Neural cell (in vitro differentiated cells): ENCODE measurements at regions not wholly inside any gene's neighbourhood (a gene's known extent, or its start where the extent isn't known, plus 50 kb on each side); places are given as distances from the start of the nearest gene placed in this dataset.

Source experiments
- H2AFZ ChIP-seq: fragments of 200-600, 300-800 bp; sonication (generic), shearing (Covaris generic); 2 replicates; pipeline ENCODE4 v1.6.0; 2014; ENCODE audit warnings: low read depth, mild to moderate bottlenecking, antibody characterized with exemption, low read length, moderate library complexity
- H3F3A ChIP-seq: fragments of 200-600 bp; shearing (Covaris generic); 2 replicates; pipeline ENCODE4 v1.6.1; 2016; ENCODE audit warnings: mild to moderate bottlenecking, moderate library complexity, mixed read lengths, antibody characterized with exemption, low read length; ENCODE audit not compliant: insufficient read depth, poor library complexity, severe bottlenecking
- H3K27ac ChIP-seq: fragments of 200-600, 300-800 bp; sonication (generic), shearing (Covaris generic); 2 replicates; pipeline ENCODE4 v1.5.1; 2014; ENCODE audit warnings: mild to moderate bottlenecking, low read length, moderate library complexity
- H3K27me3 ChIP-seq: fragments of 300-800, 200-600 bp; sonication (generic), shearing (Covaris generic); 2 replicates; pipeline ENCODE4 v1.6.0; 2014; ENCODE audit warnings: mild to moderate bottlenecking, low read depth, low read length, moderate library complexity; ENCODE audit not compliant: insufficient read depth
- H3K36me3 ChIP-seq: fragments of 300-800, 200-600 bp; sonication (generic), shearing (Covaris generic); 2 replicates; pipeline ENCODE4 v1.5.1; 2014; ENCODE audit warnings: mild to moderate bottlenecking, antibody characterized with exemption, low read length, moderate library complexity; ENCODE audit not compliant: insufficient read depth
- H3K4me2 ChIP-seq: fragments of 300-800, 200-600 bp; sonication (generic), shearing (Covaris generic); 2 replicates; pipeline ENCODE4 v1.6.0; 2014; ENCODE audit warnings: mild to moderate bottlenecking, low read length
- H3K4me3 ChIP-seq: fragments of 300-800, 200-600 bp; sonication (generic), shearing (Covaris generic); 2 replicates; pipeline ENCODE4 v1.5.1; 2014; ENCODE audit warnings: mild to moderate bottlenecking, low read length, moderate library complexity
- H3K79me2 ChIP-seq: fragments of 200-600 bp; shearing (Covaris generic); replicated peaks from 2 replicates; pipeline ENCODE4 v1.6.0; 2014; ENCODE audit warnings: mild to moderate bottlenecking, low read length, moderate library complexity; ENCODE audit not compliant: insufficient read depth
- H3K9ac ChIP-seq: fragments of 300-800, 200-600 bp; sonication (generic), shearing (Covaris generic); 2 replicates; pipeline ENCODE4 v1.6.1; 2016; ENCODE audit warnings: mild to moderate bottlenecking, low read length, mixed read lengths
- H3K9me2 ChIP-seq: fragments of 200-600 bp; shearing (Covaris generic); 2 replicates; pipeline ENCODE4 v1.6.1; 2016; ENCODE audit warnings: mild to moderate bottlenecking, low read length, mixed read lengths; ENCODE audit not compliant: insufficient read depth
- H3K9me3 ChIP-seq: fragments of 200-600, 300-800 bp; sonication (generic), shearing (Covaris generic); 2 replicates; pipeline ENCODE4 v1.6.1; 2016; ENCODE audit warnings: mild to moderate bottlenecking, mixed run types, low read length, moderate library complexity, mixed read lengths
- H4K20me1 ChIP-seq: fragments of 200-600 bp; shearing (Covaris generic); 2 replicates; pipeline ENCODE4 v1.6.1; 2016; ENCODE audit warnings: mild to moderate bottlenecking, mixed run types; ENCODE audit not compliant: insufficient read depth
- EP300 ChIP-seq: fragments of 450-650 bp; conservative IDR thresholded peaks from 2 replicates; pipeline ENCODE4 v1.6.1; 2014; ENCODE audit warnings: antibody characterized with exemption, mild to moderate bottlenecking, moderate library complexity; ENCODE audit not compliant: poor library complexity, severe bottlenecking
- EZH2 ChIP-seq: fragments of 200-600, 300-800 bp; shearing (Covaris generic), sonication (generic); IDR thresholded peaks from 2 replicates; pipeline ENCODE4 v1.6.1; 2014; ENCODE audit warnings: antibody characterized with exemption, low read length, borderline replicate concordance, mild to moderate bottlenecking; ENCODE audit not compliant: insufficient read depth, poor library complexity, severe bottlenecking
- MXI1 ChIP-seq: fragments of 450-650 bp; conservative IDR thresholded peaks from 2 replicates; pipeline ENCODE4 v1.6.1; 2014; ENCODE audit warnings: antibody characterized with exemption, mild to moderate bottlenecking; ENCODE audit not compliant: poor library complexity, severe bottlenecking
- POLR2AphosphoS5 ChIP-seq: IDR thresholded peaks from 2 replicates; pipeline ENCODE4 v1.6.1; 2012
- RAD21 ChIP-seq: fragments of 450-650 bp; conservative IDR thresholded peaks from 2 replicates; pipeline ENCODE4 v1.6.1; 2014; ENCODE audit warnings: antibody characterized with exemption, mild to moderate bottlenecking, moderate library complexity
- SMC3 ChIP-seq: fragments of 450-650 bp; conservative IDR thresholded peaks from 2 replicates; pipeline ENCODE4 v1.6.1; 2014; ENCODE audit warnings: antibody characterized with exemption, mild to moderate bottlenecking, moderate library complexity; ENCODE audit not compliant: poor library complexity
- TAF1 ChIP-seq: IDR thresholded peaks from 2 replicates; pipeline ENCODE4 v1.6.1; 2012; ENCODE audit warnings: low read depth
- TF ChIP-seq, protein P1 (sequence below): fragments of 450-650 bp; IDR thresholded peaks from 2 replicates; pipeline ENCODE4 v1.5.1; 2014; ENCODE audit warnings: antibody characterized with exemption, mild to moderate bottlenecking, moderate library complexity; ENCODE audit not compliant: poor library complexity, severe bottlenecking
- TF ChIP-seq, protein P2 (sequence below): IDR thresholded peaks from 2 replicates; pipeline ENCODE4 v1.6.1; 2012; ENCODE audit warnings: borderline replicate concordance

DNA sequence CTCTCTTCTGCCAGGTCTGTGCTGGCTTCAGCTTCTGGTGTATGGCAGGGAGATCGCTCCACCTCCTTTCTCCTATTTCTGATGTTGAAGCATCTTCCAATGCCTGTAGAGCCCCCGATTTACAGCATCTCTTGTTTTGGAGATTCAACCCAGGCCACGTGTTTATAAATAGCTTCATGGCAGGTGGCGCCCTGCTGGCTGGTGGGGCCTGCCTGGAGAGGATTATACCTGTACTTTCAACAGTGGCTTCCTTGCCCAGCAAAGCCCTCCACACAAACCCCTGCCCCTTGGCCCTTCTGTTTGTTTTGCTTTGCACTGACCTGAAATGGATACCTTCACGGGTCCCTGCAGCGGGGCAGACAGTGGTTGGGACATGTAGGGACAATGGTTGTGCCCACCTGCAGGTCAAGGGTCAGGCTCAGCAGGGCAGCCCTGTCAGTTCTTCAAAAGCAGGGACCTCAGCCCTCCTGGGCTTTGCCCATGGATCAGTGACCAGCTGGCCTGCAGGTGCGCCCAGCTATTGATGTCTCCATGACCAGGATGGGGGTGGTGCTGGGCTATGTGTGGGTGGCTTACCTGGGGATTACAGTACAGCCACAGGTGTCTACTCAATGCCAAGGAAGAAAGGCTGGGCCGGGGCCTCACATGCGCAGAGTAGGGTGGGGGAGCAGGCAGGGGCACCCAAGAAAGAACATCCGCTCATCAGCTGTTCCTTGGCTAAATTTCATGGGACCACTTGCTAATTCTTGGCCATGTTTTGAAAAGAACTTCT, 112.7 kb upstream of the PRR23C start:
- Histone ChIP-seq H3K36me3 (no peaks in the 10 kb centered on the region), H3K9me3 (no peaks in the 10 kb centered on the region), H3K27me3 (no peaks in the 10 kb centered on the region), H3K9me2 (no peaks in the 10 kb centered on the region), H3K4me2 (no peak overlapping the region), H3K9ac (no peak overlapping the region), H4K20me1 (no peaks in the 10 kb centered on the region), H3F3A (no peaks in the 10 kb centered on the region), H3K79me2 (no peaks in the 10 kb centered on the region), H3K27ac (peak overlapping the region; percentile 20), H3K4me3 (no peak overlapping the region), H2AFZ (no peak overlapping the region)
- no peak for TF ChIP-seq POLR2AphosphoS5
- no peak for TF ChIP-seq SMC3
- TF ChIP-seq, protein P1, sequence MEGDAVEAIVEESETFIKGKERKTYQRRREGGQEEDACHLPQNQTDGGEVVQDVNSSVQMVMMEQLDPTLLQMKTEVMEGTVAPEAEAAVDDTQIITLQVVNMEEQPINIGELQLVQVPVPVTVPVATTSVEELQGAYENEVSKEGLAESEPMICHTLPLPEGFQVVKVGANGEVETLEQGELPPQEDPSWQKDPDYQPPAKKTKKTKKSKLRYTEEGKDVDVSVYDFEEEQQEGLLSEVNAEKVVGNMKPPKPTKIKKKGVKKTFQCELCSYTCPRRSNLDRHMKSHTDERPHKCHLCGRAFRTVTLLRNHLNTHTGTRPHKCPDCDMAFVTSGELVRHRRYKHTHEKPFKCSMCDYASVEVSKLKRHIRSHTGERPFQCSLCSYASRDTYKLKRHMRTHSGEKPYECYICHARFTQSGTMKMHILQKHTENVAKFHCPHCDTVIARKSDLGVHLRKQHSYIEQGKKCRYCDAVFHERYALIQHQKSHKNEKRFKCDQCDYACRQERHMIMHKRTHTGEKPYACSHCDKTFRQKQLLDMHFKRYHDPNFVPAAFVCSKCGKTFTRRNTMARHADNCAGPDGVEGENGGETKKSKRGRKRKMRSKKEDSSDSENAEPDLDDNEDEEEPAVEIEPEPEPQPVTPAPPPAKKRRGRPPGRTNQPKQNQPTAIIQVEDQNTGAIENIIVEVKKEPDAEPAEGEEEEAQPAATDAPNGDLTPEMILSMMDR, result no peak

DNA sequence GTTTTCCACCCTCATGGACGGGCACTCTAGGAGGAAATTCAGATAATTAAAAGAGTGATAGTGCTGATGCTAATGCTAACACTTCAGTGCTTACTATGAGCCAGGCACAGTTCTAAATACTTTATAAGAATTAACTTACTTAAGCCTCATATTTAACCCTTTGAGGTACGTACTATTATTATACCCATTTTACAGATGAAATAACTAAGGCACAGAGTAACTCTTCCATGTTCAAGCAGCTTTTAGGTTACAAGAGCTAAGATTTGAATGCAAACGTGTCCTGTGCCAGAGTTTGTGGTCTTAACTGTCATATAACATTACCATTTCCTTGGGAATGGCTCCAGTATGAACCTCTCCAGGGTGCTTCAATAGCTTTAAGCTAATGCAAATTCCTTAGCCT, 114.7 kb upstream of the PRR23C start:
- TF ChIP-seq POLR2AphosphoS5 (no peak), SMC3 (no peak), MXI1 (no peak), EZH2 (no peak)
- H2AFZ ChIP-seq, result no peak overlapping the region
- H3K27me3 ChIP-seq, result no peaks in the 10 kb centered on the region
- no peaks in the 10 kb centered on the region for H4K20me1 ChIP-seq
- no peaks in the 10 kb centered on the region for H3F3A ChIP-seq
- H3K9me3 ChIP-seq, result no peaks in the 10 kb centered on the region
- no peak overlapping the region for H3K27ac ChIP-seq
- no peaks in the 10 kb centered on the region for H3K79me2 ChIP-seq
- H3K4me3 ChIP-seq, result no peak overlapping the region
- no peaks in the 10 kb centered on the region for H3K9me2 ChIP-seq
- H3K4me2 ChIP-seq, result no peak overlapping the region
- H3K9ac ChIP-seq, result no peak overlapping the region
- H3K36me3 ChIP-seq, result no peaks in the 10 kb centered on the region

DNA sequence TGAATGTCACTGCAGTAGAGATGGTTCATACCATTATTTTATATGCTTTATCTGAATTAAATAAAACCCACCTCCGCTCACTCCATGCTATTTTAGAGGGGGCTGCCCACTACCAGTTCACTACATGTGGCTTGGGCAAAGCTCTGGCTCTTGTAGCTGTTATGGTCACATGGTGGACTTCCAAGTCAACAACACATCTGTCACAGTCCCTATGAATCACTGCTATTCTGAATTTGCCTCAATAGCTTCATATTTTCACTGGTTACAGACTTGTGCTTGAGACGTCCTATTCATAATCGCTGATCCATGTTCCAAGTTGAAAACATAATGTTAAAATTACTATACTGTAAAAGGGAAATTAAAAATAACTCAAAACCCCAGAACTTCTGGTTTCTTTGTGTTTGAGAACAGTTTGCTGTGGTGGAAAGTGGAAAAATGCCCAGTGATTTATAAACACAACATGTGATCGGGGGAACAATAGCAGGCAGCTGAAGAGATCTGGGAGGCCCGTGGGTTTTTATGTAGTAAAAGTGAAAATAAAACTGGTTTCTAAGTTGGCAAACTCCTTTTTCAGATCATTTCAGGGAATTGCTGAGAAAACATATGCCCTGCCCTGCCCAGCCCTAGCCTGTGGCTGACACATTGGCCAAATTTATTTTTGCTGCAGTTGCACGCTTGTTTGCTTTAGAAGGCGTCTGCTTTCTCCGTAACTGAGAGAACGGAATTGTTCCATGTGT, 128.8 kb upstream of the PRR23C start:
- Histone ChIP-seq H3K27ac (no peak overlapping the region), H4K20me1 (no peaks in the 10 kb centered on the region), H3K4me2 (no peak overlapping the region), H2AFZ (no peak overlapping the region), H3K36me3 (no peaks in the 10 kb centered on the region), H3F3A (no peaks in the 10 kb centered on the region), H3K27me3 (no peaks in the 10 kb centered on the region), H3K4me3 (no peak overlapping the region), H3K9me2 (no peaks in the 10 kb centered on the region), H3K9me3 (no peaks in the 10 kb centered on the region), H3K79me2 (no peaks in the 10 kb centered on the region), H3K9ac (no peak overlapping the region)
- TF ChIP-seq POLR2AphosphoS5 (no peak), EZH2 (no peak), TAF1 (no peak), EP300 (no peak), RAD21 (no peak), MXI1 (no peak), SMC3 (no peak)
- TF ChIP-seq, protein P1, result no peak
- TF ChIP-seq, protein P2, sequence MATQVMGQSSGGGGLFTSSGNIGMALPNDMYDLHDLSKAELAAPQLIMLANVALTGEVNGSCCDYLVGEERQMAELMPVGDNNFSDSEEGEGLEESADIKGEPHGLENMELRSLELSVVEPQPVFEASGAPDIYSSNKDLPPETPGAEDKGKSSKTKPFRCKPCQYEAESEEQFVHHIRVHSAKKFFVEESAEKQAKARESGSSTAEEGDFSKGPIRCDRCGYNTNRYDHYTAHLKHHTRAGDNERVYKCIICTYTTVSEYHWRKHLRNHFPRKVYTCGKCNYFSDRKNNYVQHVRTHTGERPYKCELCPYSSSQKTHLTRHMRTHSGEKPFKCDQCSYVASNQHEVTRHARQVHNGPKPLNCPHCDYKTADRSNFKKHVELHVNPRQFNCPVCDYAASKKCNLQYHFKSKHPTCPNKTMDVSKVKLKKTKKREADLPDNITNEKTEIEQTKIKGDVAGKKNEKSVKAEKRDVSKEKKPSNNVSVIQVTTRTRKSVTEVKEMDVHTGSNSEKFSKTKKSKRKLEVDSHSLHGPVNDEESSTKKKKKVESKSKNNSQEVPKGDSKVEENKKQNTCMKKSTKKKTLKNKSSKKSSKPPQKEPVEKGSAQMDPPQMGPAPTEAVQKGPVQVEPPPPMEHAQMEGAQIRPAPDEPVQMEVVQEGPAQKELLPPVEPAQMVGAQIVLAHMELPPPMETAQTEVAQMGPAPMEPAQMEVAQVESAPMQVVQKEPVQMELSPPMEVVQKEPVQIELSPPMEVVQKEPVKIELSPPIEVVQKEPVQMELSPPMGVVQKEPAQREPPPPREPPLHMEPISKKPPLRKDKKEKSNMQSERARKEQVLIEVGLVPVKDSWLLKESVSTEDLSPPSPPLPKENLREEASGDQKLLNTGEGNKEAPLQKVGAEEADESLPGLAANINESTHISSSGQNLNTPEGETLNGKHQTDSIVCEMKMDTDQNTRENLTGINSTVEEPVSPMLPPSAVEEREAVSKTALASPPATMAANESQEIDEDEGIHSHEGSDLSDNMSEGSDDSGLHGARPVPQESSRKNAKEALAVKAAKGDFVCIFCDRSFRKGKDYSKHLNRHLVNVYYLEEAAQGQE, result no peak
